H9 (cell line): ENCODE measurements at regions not wholly inside any gene's neighbourhood (a gene's known extent, or its start where the extent isn't known, plus 50 kb on each side); places are given as distances from the start of the nearest gene placed in this dataset.

ENCODE experiments used
- DNase-seq: peaks from one replicate; pipeline ENCODE4 v3.0.0-alpha.2; 2017
- H2AFZ ChIP-seq: one replicate; pipeline ENCODE4 v1.6.1; 2013; ENCODE audit warnings: mild to moderate bottlenecking, low read length, control low read depth, moderate library complexity
- H2AK5ac ChIP-seq: 2 replicates; pipeline ENCODE4 v1.6.1; 2013; ENCODE audit warnings: low read length, control low read depth, mixed read lengths; ENCODE audit not compliant: insufficient read length
- H2BK120ac ChIP-seq: one replicate; pipeline ENCODE4 v1.6.1; 2013; ENCODE audit warnings: low read depth, mild to moderate bottlenecking, low read length, control low read depth, inconsistent platforms; ENCODE audit not compliant: poor library complexity, severe bottlenecking
- H2BK12ac ChIP-seq: 2 replicates; pipeline ENCODE4 v1.6.1; 2013; ENCODE audit warnings: low read length, control low read depth, mixed read lengths, low read depth; ENCODE audit not compliant: insufficient read length
- H2BK15ac ChIP-seq: 2 replicates; pipeline ENCODE4 v1.6.1; 2013; ENCODE audit warnings: low read depth, low read length, control low read depth
- H2BK20ac ChIP-seq: one replicate; pipeline ENCODE4 v1.6.1; 2013; ENCODE audit warnings: low read depth, mild to moderate bottlenecking, low read length, control low read depth, inconsistent platforms; ENCODE audit not compliant: poor library complexity, severe bottlenecking
- H2BK5ac ChIP-seq: 2 replicates; pipeline ENCODE4 v1.6.1; 2013; ENCODE audit warnings: low read length, control low read depth, mixed read lengths; ENCODE audit not compliant: insufficient read length
- H3K14ac ChIP-seq: 2 replicates; pipeline ENCODE4 v1.6.1; 2013; ENCODE audit warnings: low read length, control low read depth; ENCODE audit not compliant: insufficient read depth
- H3K18ac ChIP-seq: 2 replicates; pipeline ENCODE4 v1.6.1; 2013; ENCODE audit warnings: low read depth, mild to moderate bottlenecking, mixed read lengths, low read length, control low read depth; ENCODE audit not compliant: insufficient read length
- H3K23ac ChIP-seq: 2 replicates; pipeline ENCODE4 v1.6.1; 2013; ENCODE audit warnings: low read length, control low read depth, mixed read lengths, low read depth; ENCODE audit not compliant: insufficient read length
- H3K23me2 ChIP-seq: 2 replicates; pipeline ENCODE4 v1.6.1; 2013; ENCODE audit warnings: low read depth, mild to moderate bottlenecking, mixed read lengths, low read length, control low read depth; ENCODE audit not compliant: insufficient read length, poor library complexity, severe bottlenecking
- H3K27ac ChIP-seq: 2 replicates; pipeline ENCODE4 v1.5.1; 2013; ENCODE audit warnings: low read length, control low read depth, mixed read lengths, low read depth; ENCODE audit not compliant: insufficient read length
- H3K27me3 ChIP-seq: 2 replicates; pipeline ENCODE4 v1.6.1; 2013; ENCODE audit warnings: low read length, control low read depth, inconsistent platforms; ENCODE audit not compliant: insufficient read depth
- H3K4ac ChIP-seq: 2 replicates; pipeline ENCODE4 v1.6.1; 2013; ENCODE audit warnings: low read depth, mild to moderate bottlenecking, control low read depth, inconsistent platforms, low read length, moderate library complexity
- H3K4me1 ChIP-seq: 2 replicates; pipeline ENCODE4 v1.6.1; 2013; ENCODE audit warnings: low read length, control low read depth, inconsistent platforms; ENCODE audit not compliant: insufficient read depth
- H3K4me2 ChIP-seq: 2 replicates; pipeline ENCODE4 v1.6.1; 2013; ENCODE audit warnings: low read length, control low read depth, mixed read lengths; ENCODE audit not compliant: insufficient read length, insufficient read depth
- H3K56ac ChIP-seq: 2 replicates; pipeline ENCODE4 v1.6.1; 2013; ENCODE audit warnings: low read depth, mild to moderate bottlenecking, mixed read lengths, low read length, control low read depth; ENCODE audit not compliant: insufficient read length
- H3K79me1 ChIP-seq: 2 replicates; pipeline ENCODE4 v1.6.1; 2013; ENCODE audit warnings: low read depth, mild to moderate bottlenecking, moderate library complexity, low read length, control low read depth, inconsistent platforms; ENCODE audit not compliant: insufficient read depth, poor library complexity, severe bottlenecking
- H3K79me2 ChIP-seq: 2 replicates; pipeline ENCODE4 v1.6.1; 2013; ENCODE audit warnings: low read length, control low read depth, inconsistent platforms; ENCODE audit not compliant: insufficient read depth
- H3K9ac ChIP-seq: 2 replicates; pipeline ENCODE4 v1.6.1; 2013; ENCODE audit warnings: low read length, control low read depth, mixed read lengths; ENCODE audit not compliant: insufficient read length; ENCODE audit errors: extremely low read depth
- H3K9me3 ChIP-seq: one replicate; pipeline ENCODE4 v1.6.1; 2013; ENCODE audit warnings: low read depth, low read length, inconsistent platforms; ENCODE audit not compliant: control insufficient read depth
- H3T11ph ChIP-seq: one replicate; pipeline ENCODE4 v1.6.1; 2013; ENCODE audit warnings: mild to moderate bottlenecking, low read length, control low read depth, inconsistent platforms
- H4K20me1 ChIP-seq: one replicate; pipeline ENCODE4 v1.6.1; 2013; ENCODE audit not compliant: control insufficient read depth, insufficient read length, insufficient read depth
- H4K5ac ChIP-seq: 2 replicates; pipeline ENCODE4 v1.6.1; 2013; ENCODE audit warnings: low read depth, mild to moderate bottlenecking, mixed read lengths, low read length, control low read depth; ENCODE audit not compliant: insufficient read length
- H4K8ac ChIP-seq: replicated peaks from 2 replicates; pipeline ENCODE4 v1.6.1; 2013; ENCODE audit warnings: low read length, control low read depth, mixed read lengths, low read depth; ENCODE audit not compliant: insufficient read length
- H4K91ac ChIP-seq: 2 replicates; pipeline ENCODE4 v1.6.1; 2013; ENCODE audit warnings: low read depth, mild to moderate bottlenecking, moderate library complexity, mixed read lengths, low read length, control low read depth; ENCODE audit not compliant: insufficient read length
- H3K27ac Mint-ChIP-seq, 3 experiments: 2 replicates in 2 of 3; 3 replicates in 1 of 3; pipeline ENCODE4 v1.8.0; 2020 to 2021; ENCODE audit warnings: mixed read lengths in 3 of 3, mild to moderate bottlenecking in 1 of 3, moderate library complexity in 1 of 3
- H3K27me3 Mint-ChIP-seq: 2 replicates; pipeline ENCODE4 v1.8.0; 2021; ENCODE audit warnings: low read depth, mild to moderate bottlenecking, moderate library complexity, mixed read lengths
- H3K36me3 Mint-ChIP-seq, 3 experiments: 2 replicates in 2 of 3; 3 replicates in 1 of 3; pipeline ENCODE4 v1.8.0; 2020 to 2021; ENCODE audit warnings: low read depth in 3 of 3, mixed read lengths in 3 of 3; ENCODE audit not compliant: insufficient read depth in 1 of 3
- H3K4me1 Mint-ChIP-seq, 2 experiments: 2 replicates each; pipeline ENCODE4 v1.8.0; 2020; ENCODE audit warnings: mixed read lengths in 2 of 2
- H3K4me3 Mint-ChIP-seq, 2 experiments: 2 replicates in 1 of 2; 3 replicates in 1 of 2; pipeline ENCODE4 v1.8.0; 2020 to 2021; ENCODE audit warnings: mild to moderate bottlenecking in 2 of 2, mixed read lengths in 2 of 2, moderate library complexity in 1 of 2
- H3K9me3 Mint-ChIP-seq, 2 experiments: 2 replicates in 1 of 2; 3 replicates in 1 of 2; pipeline ENCODE4 v1.8.0; 2020; ENCODE audit warnings: mild to moderate bottlenecking in 2 of 2, mixed read lengths in 2 of 2, moderate library complexity in 1 of 2
- CTCF ChIP-seq: fragments of 200-600 bp; sonication (generic); conservative IDR thresholded peaks from 3 replicates; pipeline ENCODE4 v1.8.0; 2021; ENCODE audit warnings: antibody characterized with exemption, mild to moderate bottlenecking
- WGBS: extraction: QIAGEN DNeasy Blood & Tissue Kit; methylation state at CpG from one replicate; pipeline ENCODE4 v1.1.7; 2013; ENCODE audit warnings: missing lambda C conversion rate, low lambda C conversion rate, mixed read lengths; ENCODE audit not compliant: insufficient read length; ENCODE audit errors: extremely low coverage; 5-methylcytosine and 5-hydroxymethylcytosine counted together

GRCh38 chrX:96170626-96171025 lies 514.0 kb upstream of the DIAPH2 start:
- H2AK5ac ChIP-seq, result no peak overlapping the region
- no peaks in the 10 kb centered on the region for H3K79me2 ChIP-seq
- TF ChIP-seq CTCF, result no peak
- H4K91ac ChIP-seq, result no peak overlapping the region
- H3K56ac ChIP-seq, result no peak overlapping the region
- DNase-seq, result no peak
- no peak overlapping the region for H2BK20ac ChIP-seq
- WGBS, result no CpG with 5 or more reads among the region's 1 CpG
- H3K27me3 ChIP-seq, result no peaks in the 10 kb centered on the region
- Mint-ChIP-seq H3K36me3 (no peaks in the 10 kb centered on the region), H3K27ac (no peak overlapping the region), H3K4me1 (no peaks in the 10 kb centered on the region), H3K27me3 (no peaks in the 10 kb centered on the region; the same call in 1 of the 2 replicates), H3K9me3 (peaks cover 0 to 2% of the 10 kb centered on the region in 2 experiments; a peak in 1 of 5 replicates), H3K4me3 (no peak overlapping the region)
- H3K18ac ChIP-seq, result no peak overlapping the region
- H2AFZ ChIP-seq, result no peak overlapping the region
- H2BK12ac ChIP-seq, result no peak overlapping the region
- H3K23ac ChIP-seq, result no peak overlapping the region
- H3K4ac ChIP-seq, result no peak overlapping the region
- H3K79me1 ChIP-seq, result no peaks in the 10 kb centered on the region
- no peak overlapping the region for H2BK120ac ChIP-seq
- H4K20me1 ChIP-seq, result no peaks in the 10 kb centered on the region
- no peak overlapping the region for H2BK15ac ChIP-seq
- no peak overlapping the region for H2BK5ac ChIP-seq
- H3K9me3 ChIP-seq, result no peaks in the 10 kb centered on the region
- no peak overlapping the region for H3T11ph ChIP-seq
- H3K27ac ChIP-seq, result no peak overlapping the region
- H3K23me2 ChIP-seq, result no peaks in the 10 kb centered on the region
- no peak overlapping the region for H3K4me2 ChIP-seq
- H3K9ac ChIP-seq, result no peak overlapping the region
- no peak overlapping the region for H3K14ac ChIP-seq
- no peaks in the 10 kb centered on the region for H3K4me1 ChIP-seq
- no peak overlapping the region for H4K8ac ChIP-seq
- H4K5ac ChIP-seq, result no peak overlapping the region
